IMR-90 (cell line): ENCODE measurements at regions not wholly inside any gene's neighbourhood (a gene's known extent, or its start where the extent isn't known, plus 50 kb on each side); places are given as distances from the start of the nearest gene placed in this dataset.

ENCODE experiments used
- ATAC-seq: fragments of 200-7000 bp; cut with Tn5 transposase; 2 replicates; pipeline ENCODE4 v1.9.1; 2020; ENCODE audit warnings: low read depth, mild to moderate bottlenecking, moderate library complexity
- BruUV-seq: library from RNA; stranded (reverse); fragments of 400-500 nt; replicated peaks from 2 replicates; lab custom pipeline; 2021; lab: Mats Ljungman, UMichigan
- CTCF ChIA-PET: fragments of 300-600 bp; formaldehyde crosslinking; extraction: SDS; loops from one replicate; lab custom pipeline; 2021; ENCODE audit warnings: antibody characterized with exemption; lab: Yijun Ruan, JAX
- POLR2A ChIA-PET: fragments of 300-600 bp; sonication (Branson Sonifier 250); formaldehyde crosslinking; loops from one replicate; lab custom pipeline; 2022; ENCODE audit warnings: antibody characterized with exemption; ENCODE audit not compliant: unreplicated experiment; lab: Charles Lee
- DNase-seq: peaks from one replicate; pipeline ENCODE4 v3.0.0; 2013
- H2AFZ ChIP-seq: replicated peaks from 2 replicates; pipeline ENCODE3; 2013; ENCODE audit warnings: low read length, mild to moderate bottlenecking; ENCODE audit not compliant: poor library complexity
- H2AK5ac ChIP-seq: 2 replicates; pipeline ENCODE4 v1.6.1; 2013; ENCODE audit warnings: low read depth, low read length, inconsistent platforms
- H2AK9ac ChIP-seq: replicated peaks from 2 replicates; pipeline ENCODE3; 2013; ENCODE audit warnings: mild to moderate bottlenecking, low read depth, low read length, moderate library complexity; ENCODE audit not compliant: poor library complexity
- H2BK120ac ChIP-seq: 2 replicates; pipeline ENCODE4 v1.6.1; 2013; ENCODE audit warnings: low read depth, low read length, inconsistent platforms
- H2BK15ac ChIP-seq: 3 replicates; pipeline ENCODE4 v1.6.1; 2013; ENCODE audit warnings: low read depth, low read length, inconsistent platforms
- H2BK20ac ChIP-seq: 2 replicates; pipeline ENCODE4 v1.6.1; 2013; ENCODE audit warnings: low read depth, mild to moderate bottlenecking, inconsistent platforms, low read length, moderate library complexity
- H2BK5ac ChIP-seq: 2 replicates; pipeline ENCODE4 v1.6.1; 2013; ENCODE audit warnings: mild to moderate bottlenecking, low read depth, low read length, inconsistent platforms; ENCODE audit not compliant: poor library complexity, severe bottlenecking
- H3K14ac ChIP-seq: replicated peaks from 2 replicates; pipeline ENCODE4 v1.6.1; 2013; ENCODE audit warnings: low read depth, low read length, inconsistent platforms
- H3K18ac ChIP-seq: 2 replicates; pipeline ENCODE4 v1.6.1; 2013; ENCODE audit warnings: low read depth, low read length, control low read depth
- H3K23ac ChIP-seq: 2 replicates; pipeline ENCODE4 v1.6.1; 2013; ENCODE audit warnings: low read depth, low read length, inconsistent platforms
- H3K27ac ChIP-seq: 2 replicates; pipeline ENCODE4 v1.5.1; 2013; ENCODE audit warnings: mild to moderate bottlenecking, control low read depth, low read length; ENCODE audit not compliant: insufficient read depth
- H3K27me3 ChIP-seq: 2 replicates; pipeline ENCODE4 v1.6.1; 2013; ENCODE audit warnings: low read length; ENCODE audit not compliant: control insufficient read depth, insufficient read depth
- H3K36me3 ChIP-seq: 2 replicates; pipeline ENCODE4 v1.6.1; 2013; ENCODE audit warnings: low read length, mixed read lengths; ENCODE audit not compliant: control insufficient read depth, insufficient read depth
- H3K4ac ChIP-seq: 2 replicates; pipeline ENCODE4 v1.6.1; 2013; ENCODE audit warnings: low read depth, low read length, inconsistent platforms
- H3K4me1 ChIP-seq: 2 replicates; pipeline ENCODE4 v1.6.1; 2013; ENCODE audit warnings: low read length, mixed read lengths; ENCODE audit not compliant: control insufficient read depth, insufficient read depth
- H3K4me2 ChIP-seq: 2 replicates; pipeline ENCODE4 v1.6.1; 2013; ENCODE audit warnings: low read depth, mild to moderate bottlenecking, control low read depth, low read length, moderate library complexity
- H3K4me3 ChIP-seq: 2 replicates; pipeline ENCODE4 v1.5.1; 2013; ENCODE audit warnings: low read depth, mild to moderate bottlenecking, control low read depth, low read length, moderate library complexity; ENCODE audit not compliant: insufficient read depth
- H3K56ac ChIP-seq: 2 replicates; pipeline ENCODE4 v1.6.1; 2013; ENCODE audit warnings: low read length, inconsistent platforms; ENCODE audit not compliant: insufficient read depth; ENCODE audit errors: extremely low read depth
- H3K79me1 ChIP-seq, 2 experiments: 2 replicates each; pipeline ENCODE4 v1.6.1; 2013; ENCODE audit warnings: low read length in 2 of 2, inconsistent platforms in 1 of 2, low read depth in 1 of 2
- H3K9ac ChIP-seq: 2 replicates; pipeline ENCODE4 v1.6.1; 2013; ENCODE audit warnings: low read depth, low read length, control low read depth
- H3K9me1 ChIP-seq: 2 replicates; pipeline ENCODE4 v1.6.1; 2013; ENCODE audit warnings: low read length, inconsistent platforms; ENCODE audit not compliant: insufficient read depth
- H3K9me3 ChIP-seq: 2 replicates; pipeline ENCODE4 v1.6.1; 2013; ENCODE audit warnings: low read length; ENCODE audit not compliant: control insufficient read depth, insufficient read depth
- H4K20me1 ChIP-seq: 2 replicates; pipeline ENCODE4 v1.6.1; 2013; ENCODE audit warnings: low read length, inconsistent platforms; ENCODE audit not compliant: insufficient read depth
- H4K5ac ChIP-seq: 2 replicates; pipeline ENCODE4 v1.6.1; 2013; ENCODE audit warnings: mild to moderate bottlenecking, low read depth, low read length, control low read depth
- H4K8ac ChIP-seq, 2 experiments: 2 replicates each; pipeline ENCODE4 v1.6.1; 2013; ENCODE audit warnings: low read depth in 2 of 2, low read length in 2 of 2, control low read depth in 1 of 2, inconsistent platforms in 1 of 2
- H4K91ac ChIP-seq: 2 replicates; pipeline ENCODE4 v1.6.1; 2013; ENCODE audit warnings: low read depth, low read length, inconsistent platforms; ENCODE audit not compliant: insufficient read depth
- BHLHE40 ChIP-seq: fragments of 150-350 bp; IDR thresholded peaks from 2 replicates; pipeline ENCODE4 v1.6.1; 2016; ENCODE audit warnings: mild to moderate bottlenecking, low read depth, low read length
- CEBPB ChIP-seq: IDR thresholded peaks from 2 replicates; pipeline ENCODE4 v1.6.1; 2012; ENCODE audit warnings: low read depth, low read length, improper control_type of control experiment
- CHD1 ChIP-seq: IDR thresholded peaks from 2 replicates; pipeline ENCODE4 v1.6.1; 2012; ENCODE audit warnings: low read depth, low read length, improper control_type of control experiment
- FOS ChIP-seq: fragments of 150-350 bp; IDR thresholded peaks from 2 replicates; pipeline ENCODE4 v1.6.1; 2016; ENCODE audit warnings: low read depth, low read length
- NFE2L2 ChIP-seq: fragments of 150-350 bp; IDR thresholded peaks from 2 replicates; pipeline ENCODE4 v1.6.1; 2016; ENCODE audit warnings: low read depth, mild to moderate bottlenecking, low read length
- RAD21 ChIP-seq: IDR thresholded peaks from 2 replicates; pipeline ENCODE4 v1.6.1; 2012; ENCODE audit warnings: low read length, improper control_type of control experiment
- RFX5 ChIP-seq: IDR thresholded peaks from 2 replicates; pipeline ENCODE4 v1.8.0; 2012; ENCODE audit warnings: low read depth, mild to moderate bottlenecking, low read length, moderate library complexity
- SMC3 ChIP-seq: fragments of 150-350 bp; IDR thresholded peaks from 2 replicates; pipeline ENCODE4 v1.6.1; 2016; ENCODE audit warnings: low read depth, mild to moderate bottlenecking, antibody characterized with exemption, low read length, moderate library complexity
- WGBS, 2 experiments: methylation state at CpG; one replicate each; pipeline versions ENCODE4 v1.1.5 to v1.1.7; 2013; ENCODE audit warnings: missing lambda C conversion rate in 2 of 2; ENCODE audit not compliant: insufficient read length in 1 of 2; ENCODE audit errors: extremely low coverage in 2 of 2; 5-methylcytosine and 5-hydroxymethylcytosine counted together
- dilution Hi-C: fragments of 300-500 bp; cut with HindIII; formaldehyde crosslinking; loops from one replicate; pipeline ENCODE4 v1.14.3; 2018; ENCODE audit warnings: low sequenced_read_pairs; ENCODE audit not compliant: unreplicated experiment
- in situ Hi-C: fragments of 300-500 bp; cut with MboI; formaldehyde crosslinking; loops from 3 replicates; pipeline ENCODE4 v1.14.3; 2019; ENCODE audit warnings: low sequenced_read_pairs, inconsistent platforms, mixed read lengths
- intact Hi-C: fragments of 100-400 bp; cut with micrococcal nuclease; formaldehyde crosslinking; loops from 2 replicates; pipeline ENCODE4 v1.10.0; 2022
- TF ChIP-seq, protein P1 (sequence below): conservative IDR thresholded peaks from 2 replicates; pipeline ENCODE4 v1.5.1; 2012; ENCODE audit warnings: mild to moderate bottlenecking, low read depth, low read length, improper control_type of control experiment
- TF ChIP-seq, protein P2 (sequence below): fragments of 150-350 bp; IDR thresholded peaks from 2 replicates; pipeline ENCODE4 v1.6.1; 2016; ENCODE audit warnings: low read depth, mild to moderate bottlenecking, low read length, moderate library complexity, borderline replicate concordance

DNA sequence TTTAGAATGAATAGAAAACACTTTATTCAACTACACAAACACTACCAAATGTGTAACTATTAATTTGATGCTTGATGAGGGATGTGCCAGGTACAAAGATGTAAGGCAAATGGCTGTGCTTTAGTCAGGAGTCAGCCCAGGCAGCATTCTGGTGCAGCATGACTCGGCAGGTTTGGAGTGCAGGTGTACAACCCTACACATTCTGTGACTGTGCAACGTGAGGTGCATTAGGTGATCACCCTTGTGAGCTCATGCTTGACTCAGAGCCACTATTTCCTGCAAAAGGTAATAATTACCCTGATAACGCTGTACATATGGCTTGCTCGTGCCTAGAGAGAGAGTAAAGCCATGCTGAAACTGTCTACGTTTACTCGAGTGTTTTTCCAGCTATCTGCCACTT, 288.7 kb upstream of the DSEL start:
- Histone ChIP-seq H3K9me3 (no peaks in the 10 kb centered on the region), H3K18ac (no peak overlapping the region), H3K79me1 (no peaks in the 10 kb centered on the region), H2AK9ac (no peak overlapping the region), H3K56ac (no peak overlapping the region), H3K4me2 (no peak overlapping the region), H2BK20ac (no peak overlapping the region), H2AFZ (no peak overlapping the region), H3K4ac (no peak overlapping the region), H3K23ac (no peak overlapping the region), H2BK15ac (no peak overlapping the region), H3K9ac (no peak overlapping the region), H4K8ac (no peak overlapping the region), H2BK120ac (no peak overlapping the region), H3K9me1 (no peaks in the 10 kb centered on the region), H2AK5ac (no peak overlapping the region), H2BK5ac (no peak overlapping the region), H3K14ac (no peak overlapping the region), H3K4me1 (no peaks in the 10 kb centered on the region), H4K5ac (no peak overlapping the region), H3K27ac (no peak overlapping the region), H3K36me3 (no peaks in the 10 kb centered on the region), H3K27me3 (no peaks in the 10 kb centered on the region), H4K91ac (no peak overlapping the region), H4K20me1 (no peaks in the 10 kb centered on the region), H3K4me3 (no peak overlapping the region)
- ATAC-seq = no peak
- DNase-seq = no peak
- TF ChIP-seq RAD21 (no peak), CHD1 (no peak), SMC3 (no peak), CEBPB (no peak), FOS (no peak), BHLHE40 (no peak), RFX5 (no peak), NFE2L2 (no peak)
- TF ChIP-seq, protein P1, sequence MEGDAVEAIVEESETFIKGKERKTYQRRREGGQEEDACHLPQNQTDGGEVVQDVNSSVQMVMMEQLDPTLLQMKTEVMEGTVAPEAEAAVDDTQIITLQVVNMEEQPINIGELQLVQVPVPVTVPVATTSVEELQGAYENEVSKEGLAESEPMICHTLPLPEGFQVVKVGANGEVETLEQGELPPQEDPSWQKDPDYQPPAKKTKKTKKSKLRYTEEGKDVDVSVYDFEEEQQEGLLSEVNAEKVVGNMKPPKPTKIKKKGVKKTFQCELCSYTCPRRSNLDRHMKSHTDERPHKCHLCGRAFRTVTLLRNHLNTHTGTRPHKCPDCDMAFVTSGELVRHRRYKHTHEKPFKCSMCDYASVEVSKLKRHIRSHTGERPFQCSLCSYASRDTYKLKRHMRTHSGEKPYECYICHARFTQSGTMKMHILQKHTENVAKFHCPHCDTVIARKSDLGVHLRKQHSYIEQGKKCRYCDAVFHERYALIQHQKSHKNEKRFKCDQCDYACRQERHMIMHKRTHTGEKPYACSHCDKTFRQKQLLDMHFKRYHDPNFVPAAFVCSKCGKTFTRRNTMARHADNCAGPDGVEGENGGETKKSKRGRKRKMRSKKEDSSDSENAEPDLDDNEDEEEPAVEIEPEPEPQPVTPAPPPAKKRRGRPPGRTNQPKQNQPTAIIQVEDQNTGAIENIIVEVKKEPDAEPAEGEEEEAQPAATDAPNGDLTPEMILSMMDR = no peak
- TF ChIP-seq, protein P2, sequence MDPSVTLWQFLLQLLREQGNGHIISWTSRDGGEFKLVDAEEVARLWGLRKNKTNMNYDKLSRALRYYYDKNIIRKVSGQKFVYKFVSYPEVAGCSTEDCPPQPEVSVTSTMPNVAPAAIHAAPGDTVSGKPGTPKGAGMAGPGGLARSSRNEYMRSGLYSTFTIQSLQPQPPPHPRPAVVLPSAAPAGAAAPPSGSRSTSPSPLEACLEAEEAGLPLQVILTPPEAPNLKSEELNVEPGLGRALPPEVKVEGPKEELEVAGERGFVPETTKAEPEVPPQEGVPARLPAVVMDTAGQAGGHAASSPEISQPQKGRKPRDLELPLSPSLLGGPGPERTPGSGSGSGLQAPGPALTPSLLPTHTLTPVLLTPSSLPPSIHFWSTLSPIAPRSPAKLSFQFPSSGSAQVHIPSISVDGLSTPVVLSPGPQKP = no peak
- no TSS peak for BruUV-seq
- intact Hi-C loops (no loop called here), dilution Hi-C loops (no loop called here), in situ Hi-C loops (no loop called here)
- POLR2A ChIA-PET = no interaction called here
- WGBS, 2 experiments = 69% methylated on average over 2 of the region's 6 CpGs; no CpG with 5 or more reads in 1 of the 2 experiments
- CTCF ChIA-PET = no interaction called here
